ENCODE measurements at regions not wholly inside any gene's neighbourhood (a gene's known extent, or its start where the extent isn't known, plus 50 kb on each side); places are given as distances from the start of the nearest gene placed in this dataset.

DNA sequence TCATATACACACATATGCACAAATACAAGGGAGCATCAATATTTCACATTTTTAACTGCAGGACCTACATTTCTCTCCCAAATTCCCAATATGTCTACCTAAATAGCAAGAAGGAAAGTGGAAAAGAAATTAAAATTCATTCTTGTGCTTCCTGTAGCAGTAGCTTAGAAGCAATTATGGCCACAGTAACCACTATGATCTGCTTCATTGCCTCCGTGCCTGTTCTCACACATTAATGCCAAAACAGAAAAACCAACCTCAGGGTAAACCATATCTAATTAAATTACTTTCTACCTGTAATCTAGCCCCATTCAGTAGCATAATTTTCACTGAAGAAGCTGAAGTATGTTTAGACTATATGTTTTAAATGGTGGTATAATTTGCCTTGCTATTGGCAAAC, 55.2 kb downstream of the HYCC1 start:
- Histone ChIP-seq H3K79me2 (replicated peaks; ENCODE audit: insufficient read depth) (no peaks in the 10 kb centered on the region; the same call in 1 of the 2 replicates), H4K20me1 (replicated peaks; ENCODE audit: insufficient read depth) (no peaks in the 10 kb centered on the region), H3F3A (replicated peaks; ENCODE audit: low read depth) (no peaks in the 10 kb centered on the region), H3K4me1 (ENCODE audit: insufficient read depth) (peaks cover 5% of the 10 kb centered on the region), H3K36me3 (ENCODE audit: insufficient read depth) (peaks cover 19% of the 10 kb centered on the region), H3K27ac (ENCODE audit: low read depth) (no peak overlapping the region), H2AFZ (no peak overlapping the region), H3K4me3 (no peak overlapping the region), H3K4me2 (no peak overlapping the region), H3K27me3 (ENCODE audit: insufficient read depth) (no peaks in the 10 kb centered on the region), H3K9me2 (ENCODE audit: insufficient read depth) (no peaks in the 10 kb centered on the region)
- H3K4me3 Mint-ChIP-seq: no peak overlapping the region
- H3K27ac Mint-ChIP-seq: no peak overlapping the region
- no peak for TF ChIP-seq POLR2AphosphoS5 (IDR thresholded peaks at IDR 0.05; ENCODE audit: low read depth)
- no peak for TF ChIP-seq EZH2phosphoT487 (IDR thresholded peaks at IDR 0.05; ENCODE audit: unreplicated experiment)
- TF ChIP-seq, protein P1, sequence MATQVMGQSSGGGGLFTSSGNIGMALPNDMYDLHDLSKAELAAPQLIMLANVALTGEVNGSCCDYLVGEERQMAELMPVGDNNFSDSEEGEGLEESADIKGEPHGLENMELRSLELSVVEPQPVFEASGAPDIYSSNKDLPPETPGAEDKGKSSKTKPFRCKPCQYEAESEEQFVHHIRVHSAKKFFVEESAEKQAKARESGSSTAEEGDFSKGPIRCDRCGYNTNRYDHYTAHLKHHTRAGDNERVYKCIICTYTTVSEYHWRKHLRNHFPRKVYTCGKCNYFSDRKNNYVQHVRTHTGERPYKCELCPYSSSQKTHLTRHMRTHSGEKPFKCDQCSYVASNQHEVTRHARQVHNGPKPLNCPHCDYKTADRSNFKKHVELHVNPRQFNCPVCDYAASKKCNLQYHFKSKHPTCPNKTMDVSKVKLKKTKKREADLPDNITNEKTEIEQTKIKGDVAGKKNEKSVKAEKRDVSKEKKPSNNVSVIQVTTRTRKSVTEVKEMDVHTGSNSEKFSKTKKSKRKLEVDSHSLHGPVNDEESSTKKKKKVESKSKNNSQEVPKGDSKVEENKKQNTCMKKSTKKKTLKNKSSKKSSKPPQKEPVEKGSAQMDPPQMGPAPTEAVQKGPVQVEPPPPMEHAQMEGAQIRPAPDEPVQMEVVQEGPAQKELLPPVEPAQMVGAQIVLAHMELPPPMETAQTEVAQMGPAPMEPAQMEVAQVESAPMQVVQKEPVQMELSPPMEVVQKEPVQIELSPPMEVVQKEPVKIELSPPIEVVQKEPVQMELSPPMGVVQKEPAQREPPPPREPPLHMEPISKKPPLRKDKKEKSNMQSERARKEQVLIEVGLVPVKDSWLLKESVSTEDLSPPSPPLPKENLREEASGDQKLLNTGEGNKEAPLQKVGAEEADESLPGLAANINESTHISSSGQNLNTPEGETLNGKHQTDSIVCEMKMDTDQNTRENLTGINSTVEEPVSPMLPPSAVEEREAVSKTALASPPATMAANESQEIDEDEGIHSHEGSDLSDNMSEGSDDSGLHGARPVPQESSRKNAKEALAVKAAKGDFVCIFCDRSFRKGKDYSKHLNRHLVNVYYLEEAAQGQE (IDR thresholded peaks at IDR 0.05; ENCODE audit: unreplicated experiment): no peak
- no peak for TF ChIP-seq STAT1 (IDR thresholded peaks at IDR 0.05; ENCODE audit: unreplicated experiment)
- no peak for TF ChIP-seq JUNB (IDR thresholded peaks at IDR 0.05; ENCODE audit: unreplicated experiment)
- TF ChIP-seq ZNF331 (CRISPR knock-in tag; IDR thresholded peaks at IDR 0.05; ENCODE audit: low read depth): no peak
- no peak for TF ChIP-seq ZNF114 (CRISPR knock-in tag; IDR thresholded peaks at IDR 0.05)
- TF ChIP-seq CREB1 (CRISPR knock-in tag; IDR thresholded peaks at IDR 0.05; ENCODE audit: low read depth): no peak
- TF ChIP-seq, protein P2, sequence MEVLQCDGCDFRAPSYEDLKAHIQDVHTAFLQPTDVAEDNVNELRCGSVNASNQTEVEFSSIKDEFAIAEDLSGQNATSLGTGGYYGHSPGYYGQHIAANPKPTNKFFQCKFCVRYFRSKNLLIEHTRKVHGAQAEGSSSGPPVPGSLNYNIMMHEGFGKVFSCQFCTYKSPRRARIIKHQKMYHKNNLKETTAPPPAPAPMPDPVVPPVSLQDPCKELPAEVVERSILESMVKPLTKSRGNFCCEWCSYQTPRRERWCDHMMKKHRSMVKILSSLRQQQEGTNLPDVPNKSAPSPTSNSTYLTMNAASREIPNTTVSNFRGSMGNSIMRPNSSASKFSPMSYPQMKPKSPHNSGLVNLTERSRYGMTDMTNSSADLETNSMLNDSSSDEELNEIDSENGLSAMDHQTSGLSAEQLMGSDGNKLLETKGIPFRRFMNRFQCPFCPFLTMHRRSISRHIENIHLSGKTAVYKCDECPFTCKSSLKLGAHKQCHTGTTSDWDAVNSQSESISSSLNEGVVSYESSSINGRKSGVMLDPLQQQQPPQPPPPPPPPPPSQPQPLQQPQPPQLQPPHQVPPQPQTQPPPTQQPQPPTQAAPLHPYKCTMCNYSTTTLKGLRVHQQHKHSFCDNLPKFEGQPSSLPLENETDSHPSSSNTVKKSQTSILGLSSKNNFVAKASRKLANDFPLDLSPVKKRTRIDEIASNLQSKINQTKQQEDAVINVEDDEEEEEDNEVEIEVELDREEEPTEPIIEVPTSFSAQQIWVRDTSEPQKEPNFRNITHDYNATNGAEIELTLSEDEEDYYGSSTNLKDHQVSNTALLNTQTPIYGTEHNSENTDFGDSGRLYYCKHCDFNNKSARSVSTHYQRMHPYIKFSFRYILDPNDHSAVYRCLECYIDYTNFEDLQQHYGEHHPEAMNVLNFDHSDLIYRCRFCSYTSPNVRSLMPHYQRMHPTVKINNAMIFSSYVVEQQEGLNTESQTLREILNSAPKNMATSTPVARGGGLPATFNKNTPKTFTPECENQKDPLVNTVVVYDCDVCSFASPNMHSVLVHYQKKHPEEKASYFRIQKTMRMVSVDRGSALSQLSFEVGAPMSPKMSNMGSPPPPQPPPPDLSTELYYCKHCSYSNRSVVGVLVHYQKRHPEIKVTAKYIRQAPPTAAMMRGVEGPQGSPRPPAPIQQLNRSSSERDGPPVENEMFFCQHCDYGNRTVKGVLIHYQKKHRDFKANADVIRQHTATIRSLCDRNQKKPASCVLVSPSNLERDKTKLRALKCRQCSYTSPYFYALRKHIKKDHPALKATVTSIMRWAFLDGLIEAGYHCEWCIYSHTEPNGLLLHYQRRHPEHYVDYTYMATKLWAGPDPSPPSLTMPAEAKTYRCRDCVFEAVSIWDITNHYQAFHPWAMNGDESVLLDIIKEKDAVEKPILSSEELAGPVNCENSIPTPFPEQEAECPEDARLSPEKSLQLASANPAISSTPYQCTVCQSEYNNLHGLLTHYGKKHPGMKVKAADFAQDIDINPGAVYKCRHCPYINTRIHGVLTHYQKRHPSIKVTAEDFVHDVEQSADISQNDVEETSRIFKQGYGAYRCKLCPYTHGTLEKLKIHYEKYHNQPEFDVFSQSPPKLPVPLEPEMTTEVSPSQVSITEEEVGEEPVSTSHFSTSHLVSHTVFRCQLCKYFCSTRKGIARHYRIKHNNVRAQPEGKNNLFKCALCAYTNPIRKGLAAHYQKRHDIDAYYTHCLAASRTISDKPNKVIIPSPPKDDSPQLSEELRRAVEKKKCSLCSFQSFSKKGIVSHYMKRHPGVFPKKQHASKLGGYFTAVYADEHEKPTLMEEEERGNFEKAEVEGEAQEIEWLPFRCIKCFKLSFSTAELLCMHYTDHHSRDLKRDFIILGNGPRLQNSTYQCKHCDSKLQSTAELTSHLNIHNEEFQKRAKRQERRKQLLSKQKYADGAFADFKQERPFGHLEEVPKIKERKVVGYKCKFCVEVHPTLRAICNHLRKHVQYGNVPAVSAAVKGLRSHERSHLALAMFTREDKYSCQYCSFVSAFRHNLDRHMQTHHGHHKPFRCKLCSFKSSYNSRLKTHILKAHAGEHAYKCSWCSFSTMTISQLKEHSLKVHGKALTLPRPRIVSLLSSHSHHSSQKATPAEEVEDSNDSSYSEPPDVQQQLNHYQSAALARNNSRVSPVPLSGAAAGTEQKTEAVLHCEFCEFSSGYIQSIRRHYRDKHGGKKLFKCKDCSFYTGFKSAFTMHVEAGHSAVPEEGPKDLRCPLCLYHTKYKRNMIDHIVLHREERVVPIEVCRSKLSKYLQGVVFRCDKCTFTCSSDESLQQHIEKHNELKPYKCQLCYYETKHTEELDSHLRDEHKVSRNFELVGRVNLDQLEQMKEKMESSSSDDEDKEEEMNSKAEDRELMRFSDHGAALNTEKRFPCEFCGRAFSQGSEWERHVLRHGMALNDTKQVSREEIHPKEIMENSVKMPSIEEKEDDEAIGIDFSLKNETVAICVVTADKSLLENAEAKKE (CRISPR knock-in tag; IDR thresholded peaks at IDR 0.05): no peak
- no peak for TF ChIP-seq EZH2 (IDR thresholded peaks at IDR 0.05; ENCODE audit: low read depth, unreplicated experiment)
- no peaks in the 10 kb centered on the region for H3K4me1 Mint-ChIP-seq
- H3K27me3 Mint-ChIP-seq (ENCODE audit: insufficient read depth, low read depth, poor library complexity): no peaks in the 10 kb centered on the region
- H3K9me3 Mint-ChIP-seq: no peaks in the 10 kb centered on the region
- DNase-seq (ENCODE audit: low spot score) (no peak), ATAC-seq (no peak)
- peaks cover 11% of the 10 kb centered on the region; the same call in 2 of the 3 replicates for H3K36me3 Mint-ChIP-seq (ENCODE audit: low read depth)
